WERI-Rb-1 (cell line): ENCODE measurements at regions not wholly inside any gene's neighbourhood (a gene's known extent, or its start where the extent isn't known, plus 50 kb on each side); places are given as distances from the start of the nearest gene placed in this dataset.

ENCODE experiments used
- DNase-seq: peaks from one replicate; pipeline ENCODE4 v3.0.0-alpha.2; 2020
- H3K27ac ChIP-seq: fragments of 250-450 bp; sonication (Bioruptor Pico); 2 replicates; pipeline ENCODE4 v1.5.1; 2020; ENCODE audit warnings: mild to moderate bottlenecking, moderate library complexity
- H3K27me3 ChIP-seq: fragments of 250-450 bp; sonication (Bioruptor Pico); 2 replicates; pipeline ENCODE4 v1.5.1; 2021; ENCODE audit warnings: mild to moderate bottlenecking, low read depth, moderate library complexity; ENCODE audit not compliant: insufficient read depth, severe bottlenecking
- H3K36me3 ChIP-seq: fragments of 250-450 bp; sonication (Bioruptor Pico); 2 replicates; pipeline ENCODE4 v1.5.1; 2020; ENCODE audit warnings: mild to moderate bottlenecking, moderate library complexity
- H3K4me3 ChIP-seq: 2 replicates; pipeline ENCODE4 v1.5.1; 2011; ENCODE audit warnings: low read depth, mild to moderate bottlenecking, control low read depth, low read length
- H3K9me3 ChIP-seq: fragments of 250-450 bp; sonication (Bioruptor Pico); 2 replicates; pipeline ENCODE4 v1.5.1; 2021; ENCODE audit warnings: mild to moderate bottlenecking, moderate library complexity; ENCODE audit not compliant: severe bottlenecking
- CTCF ChIP-seq: IDR thresholded peaks from 2 replicates; pipeline ENCODE4 v1.5.1; 2011; ENCODE audit warnings: low read depth, mild to moderate bottlenecking, control low read depth, inconsistent platforms, low read length

GRCh38 chr18:43933177-43933576 lies 655.9 kb upstream of the SYT4 start:
- H3K27me3 ChIP-seq = peaks cover 62% of the 10 kb centered on the region
- no peaks in the 10 kb centered on the region for H3K36me3 ChIP-seq
- H3K27ac ChIP-seq = no peak overlapping the region
- no peak for TF ChIP-seq CTCF
- H3K4me3 ChIP-seq = no peak overlapping the region
- no peaks in the 10 kb centered on the region for H3K9me3 ChIP-seq
- DNase-seq = no peak

GRCh38 chr18:43934322-43934721 lies 657.0 kb upstream of the SYT4 start:
- DNase-seq = no peak
- peaks cover 67% of the 10 kb centered on the region for H3K27me3 ChIP-seq
- no peaks in the 10 kb centered on the region for H3K9me3 ChIP-seq
- no peak for TF ChIP-seq CTCF
- no peaks in the 10 kb centered on the region for H3K36me3 ChIP-seq
- no peak overlapping the region for H3K27ac ChIP-seq
- no peak overlapping the region for H3K4me3 ChIP-seq

DNA sequence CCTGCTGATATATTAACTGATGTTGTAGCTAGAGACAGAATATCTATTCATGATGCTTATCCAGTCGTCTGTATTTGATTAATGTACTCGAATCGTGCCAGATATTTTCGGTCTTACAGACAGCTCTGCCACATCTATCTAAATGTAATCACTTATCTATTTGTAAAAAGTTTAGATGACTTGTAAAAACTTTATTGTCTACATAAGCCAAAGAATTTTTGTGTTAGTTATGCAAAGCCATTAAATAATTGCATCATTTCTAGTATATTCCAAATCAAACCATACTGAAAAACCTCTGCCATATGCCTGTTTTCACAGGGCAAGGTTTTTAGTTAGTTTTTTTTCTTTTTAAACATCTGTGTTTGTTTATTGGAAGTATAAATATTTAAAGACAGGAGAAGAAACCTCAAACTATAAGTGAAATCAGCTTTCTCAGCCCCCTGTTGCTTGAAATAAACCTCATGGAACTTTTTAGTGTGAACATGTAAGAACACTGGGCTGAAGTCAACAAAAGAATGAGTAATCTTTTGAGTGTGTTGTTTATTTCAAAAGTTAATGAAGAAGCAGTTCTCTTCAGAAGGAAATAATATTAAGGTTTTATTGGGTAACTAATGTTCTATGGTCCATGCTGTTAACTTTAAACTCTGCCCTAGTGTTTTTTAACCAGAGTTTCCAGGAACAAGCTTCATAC lies 657.6 kb upstream of the SYT4 start:
- TF ChIP-seq CTCF = no peak
- H3K27ac ChIP-seq = no peak overlapping the region
- no peak overlapping the region for H3K4me3 ChIP-seq
- DNase-seq = no peak
- H3K36me3 ChIP-seq = no peaks in the 10 kb centered on the region
- H3K9me3 ChIP-seq = no peaks in the 10 kb centered on the region
- peaks cover 67% of the 10 kb centered on the region for H3K27me3 ChIP-seq

- H3K36me3 ChIP-seq = no peaks in the 10 kb centered on the region
- DNase-seq = no peak
- no peak overlapping the region for H3K27ac ChIP-seq
- peaks cover 63% of the 10 kb centered on the region for H3K27me3 ChIP-seq
- TF ChIP-seq CTCF = no peak
- no peaks in the 10 kb centered on the region for H3K9me3 ChIP-seq
- H3K4me3 ChIP-seq = no peak overlapping the region
These were observed 658.9 kb upstream of the SYT4 start for GRCh38 chr18:43936176-43936575.

DNA sequence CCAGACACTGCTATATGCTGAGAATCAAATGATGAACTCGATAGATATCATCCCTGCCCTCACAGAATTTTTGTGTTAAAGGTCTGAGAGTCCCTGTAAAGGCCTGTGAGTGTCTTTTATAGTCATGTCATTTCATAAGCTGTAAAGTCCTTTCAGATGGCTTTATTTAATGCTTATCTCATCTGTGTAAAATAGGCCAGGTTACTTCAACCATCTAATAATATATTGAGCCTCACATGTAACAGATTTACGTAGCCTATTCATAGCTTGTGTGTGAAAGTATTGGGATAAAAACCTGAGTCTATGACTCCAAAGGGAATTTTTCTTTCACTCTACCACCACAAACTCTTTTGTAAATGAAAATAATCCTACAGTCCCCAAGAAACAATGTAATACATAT lies 672.0 kb upstream of the SYT4 start:
- Histone ChIP-seq H3K36me3 (no peaks in the 10 kb centered on the region), H3K27ac (no peak overlapping the region), H3K4me3 (no peak overlapping the region), H3K27me3 (peaks cover 38% of the 10 kb centered on the region), H3K9me3 (no peaks in the 10 kb centered on the region)
- TF ChIP-seq CTCF = no peak
- no peak for DNase-seq

DNA sequence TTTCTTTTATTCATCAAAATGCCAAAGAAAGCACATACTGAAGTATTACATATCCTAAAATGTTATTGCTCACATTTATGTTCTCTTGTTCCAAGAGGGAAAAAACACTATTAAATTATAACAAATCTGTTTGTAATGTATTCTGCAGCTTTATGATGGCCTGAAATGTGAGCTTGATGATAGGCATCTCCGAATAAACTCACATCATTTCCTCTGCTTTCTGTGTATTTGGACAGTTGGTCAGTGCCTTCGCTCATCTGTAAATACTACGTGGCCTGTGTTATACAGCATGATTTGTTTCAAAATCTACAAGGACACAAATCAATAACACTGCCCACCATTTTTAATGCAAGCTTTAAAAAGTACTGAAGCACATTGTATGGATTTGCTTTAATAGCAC lies 672.8 kb upstream of the SYT4 start:
- no peaks in the 10 kb centered on the region for H3K9me3 ChIP-seq
- no peak for DNase-seq
- no peak for TF ChIP-seq CTCF
- no peak overlapping the region for H3K27ac ChIP-seq
- H3K27me3 ChIP-seq = peaks cover 37% of the 10 kb centered on the region
- no peak overlapping the region for H3K4me3 ChIP-seq
- H3K36me3 ChIP-seq = no peaks in the 10 kb centered on the region
